GM18909 (cell line): ENCODE measurements at regions not wholly inside any gene's neighbourhood (a gene's known extent, or its start where the extent isn't known, plus 50 kb on each side); places are given as distances from the start of the nearest gene placed in this dataset.

ENCODE experiments used
- ATAC-seq: cut with Tn5 transposase; IDR thresholded peaks from one replicate; pipeline ENCODE4 v1.9.1; 2021; ENCODE audit warnings: mild to moderate bottlenecking; ENCODE audit not compliant: unreplicated experiment, poor library complexity

- ATAC-seq, result no peak
Observed at GRCh38 chr11:127182586-127183203, 182.1 kb upstream of the KIRREL3 start.

- no peak for ATAC-seq
Observed at GRCh38 chr11:127157225-127157624, 156.7 kb upstream of the KIRREL3 start.

- ATAC-seq, result no peak
Observed at GRCh38 chr11:127149410-127149809, 148.8 kb upstream of the KIRREL3 start.

- ATAC-seq, result no peak
Observed at GRCh38 chr11:127143251-127143650, 142.7 kb upstream of the KIRREL3 start.

GRCh38 chr11:127138613-127139012, 138.0 kb upstream of the KIRREL3 start:
- no peak for ATAC-seq

GRCh38 chr11:127137771-127138280, 137.3 kb upstream of the KIRREL3 start:
- ATAC-seq, result no peak

- no peak for ATAC-seq
Observed at GRCh38 chr11:127136438-127136837, 135.9 kb upstream of the KIRREL3 start.

GRCh38 chr11:127135256-127135655, 134.7 kb upstream of the KIRREL3 start:
- ATAC-seq, result no peak

GRCh38 chr11:127133061-127133460, 132.5 kb upstream of the KIRREL3 start:
- ATAC-seq, result no peak

- ATAC-seq, result peak; percentile 87
Observed at GRCh38 chr11:127130321-127130720, 129.8 kb upstream of the KIRREL3 start.

GRCh38 chr11:127126986-127127385, 126.4 kb upstream of the KIRREL3 start:
- ATAC-seq, result no peak

- ATAC-seq, result no peak
Observed at GRCh38 chr11:127119356-127119755, 118.8 kb upstream of the KIRREL3 start.

GRCh38 chr11:127118811-127119210, 118.2 kb upstream of the KIRREL3 start:
- ATAC-seq, result no peak

GRCh38 chr11:127117231-127117739, 116.7 kb upstream of the KIRREL3 start:
- ATAC-seq, result no peak

GRCh38 chr11:127115844-127116243, 115.3 kb upstream of the KIRREL3 start:
- ATAC-seq, result no peak

- no peak for ATAC-seq
Observed at GRCh38 chr11:127114035-127114434, 113.5 kb upstream of the KIRREL3 start.

- ATAC-seq, result no peak
Observed at GRCh38 chr11:127110542-127110941, 110.0 kb upstream of the KIRREL3 start.

GRCh38 chr11:127109796-127110480, 109.4 kb upstream of the KIRREL3 start:
- no peak for ATAC-seq

- no peak for ATAC-seq
Observed at GRCh38 chr11:127108838-127109237, 108.3 kb upstream of the KIRREL3 start.

- no peak for ATAC-seq
Observed at GRCh38 chr11:127106938-127107337, 106.4 kb upstream of the KIRREL3 start.

GRCh38 chr11:127105593-127106541, 105.3 kb upstream of the KIRREL3 start:
- no peak for ATAC-seq
